Motor neuron (in vitro differentiated cells): ENCODE measurements at regions not wholly inside any gene's neighbourhood (a gene's known extent, or its start where the extent isn't known, plus 50 kb on each side); places are given as distances from the start of the nearest gene placed in this dataset.

Experiments
- ATAC-seq, 8 experiments: fragments of 200-7000 bp; cut with Tn5 transposase; replicated peaks in 6 of 8; 2 replicates each; pipeline ENCODE4 v1.8.0; 2021; ENCODE audit warnings: mild to moderate bottlenecking in 8 of 8, moderate library complexity in 8 of 8
- H3K27ac ChIP-seq, 2 donors: fragments of 250-450 bp; sonication (Bioruptor Pico); 2 replicates each; pipeline ENCODE4 v1.9.0; 2021; ENCODE audit warnings: antibody characterized with exemption in 2 of 2, mild to moderate bottlenecking in 2 of 2, moderate library complexity in 1 of 2
- H3K4me1 ChIP-seq, 2 donors: fragments of 250-450 bp; sonication (Bioruptor Pico); replicated peaks in 1 of 2; 2 replicates each; pipeline ENCODE4 v1.6.1; 2021; ENCODE audit warnings: antibody characterized with exemption in 2 of 2, mild to moderate bottlenecking in 2 of 2, moderate library complexity in 1 of 2
- H3K4me3 ChIP-seq, 5 donors: fragments of 250-450 bp; sonication (Bioruptor Pico); 2 replicates each; pipeline ENCODE4 v1.9.0; 2021; ENCODE audit warnings: antibody characterized with exemption in 5 of 5, mild to moderate bottlenecking in 5 of 5, moderate library complexity in 4 of 5
- WGBS, 10 experiments: fragments of 450-650 bp; shearing (Covaris generic); methylation state at CpG; one replicate each; pipeline ENCODE4 v1.0.0; 2022; 5-methylcytosine and 5-hydroxymethylcytosine counted together
- in situ Hi-C, 9 experiments: fragments of 400-800 bp; cut with MboI; loops; one replicate each; pipeline ENCODE4 v1.15.0; 2021; ENCODE audit warnings: low sequenced_read_pairs in 9 of 9, low pct_unique_long_range_greater_than_20kb in 2 of 9; ENCODE audit not compliant: unreplicated experiment in 9 of 9

GRCh38 chr11:19499026-19499669, 213.5 kb upstream of the NAV2 start:
- peak in 2 of 8 experiments; percentile 13 to 31 for ATAC-seq
- Histone ChIP-seq H3K4me3 (no peak overlapping the region), H3K27ac (no peak overlapping the region), H3K4me1 (peaks cover 4 to 6% of the 10 kb centered on the region in 2 donors)
- 0 to 80% (median 39%) methylated on average over 1 to 4 of the region's 4 CpGs; no CpG with 5 or more reads in 3 of the 10 experiments for WGBS, 10 experiments
- in situ Hi-C loops, result no loop called here

GRCh38 chr11:19493446-19494213, 219.0 kb upstream of the NAV2 start:
- Histone ChIP-seq H3K27ac (no peak overlapping the region), H3K4me1 (peaks cover 4 to 11% of the 10 kb centered on the region in 2 donors), H3K4me3 (no peak overlapping the region)
- WGBS, 10 experiments, result 29 to 92% (median 78%) methylated on average over 1 to 4 of the region's 4 CpGs; no CpG with 5 or more reads in 2 of the 10 experiments
- in situ Hi-C loops, result no loop called here
- ATAC-seq, result peak in 5 of 8 experiments; percentile 32 to 64 (median 51)

GRCh38 chr11:19482319-19483100, 230.1 kb upstream of the NAV2 start:
- no peak overlapping the region for H3K4me3 ChIP-seq
- 0 to 86% (median 60%) methylated on average over 1 to 6 of the region's 6 CpGs; no CpG with 5 or more reads in 1 of the 10 experiments for WGBS, 10 experiments
- no peak overlapping the region for H3K27ac ChIP-seq
- peaks cover 25 to 38% of the 10 kb centered on the region in 2 donors for H3K4me1 ChIP-seq
- in situ Hi-C loops, result no loop called here
- ATAC-seq, result peak in 7 of 8 experiments; percentile 76 to 88 (median 80)

GRCh38 chr11:19480540-19480939, 232.1 kb upstream of the NAV2 start:
- in situ Hi-C loops, result no loop called here
- ATAC-seq, result peak in 4 of 8 experiments; percentile 11 to 59 (median 56)
- 13 to 80% (median 66%) methylated on average over 1 to 2 of the region's 2 CpGs; no CpG with 5 or more reads in 4 of the 10 experiments for WGBS, 10 experiments
- peaks cover 29 to 43% of the 10 kb centered on the region in 2 donors for H3K4me1 ChIP-seq
- H3K27ac ChIP-seq, result no peak overlapping the region
- H3K4me3 ChIP-seq, result no peak overlapping the region

- H3K4me3 ChIP-seq, result no peak overlapping the region
- ATAC-seq, result no peak
- H3K4me1 ChIP-seq, result peaks cover 44 to 55% of the 10 kb centered on the region in 2 donors
- 15 to 73% (median 45%) methylated on average over 1 to 6 of the region's 7 CpGs; no CpG with 5 or more reads in 3 of the 10 experiments for WGBS, 10 experiments
- H3K27ac ChIP-seq, result no peak overlapping the region
- in situ Hi-C loops, result no loop called here
Observed at GRCh38 chr11:19478891-19479290, 233.7 kb upstream of the NAV2 start.

- 0 to 50% (median 21%) methylated on average over 1 to 7 of the region's 7 CpGs; no CpG with 5 or more reads in 1 of the 10 experiments for WGBS, 10 experiments
- peak; percentile 86 to 97 (median 87) for ATAC-seq
- H3K27ac ChIP-seq, result peak overlapping the region in 1 of 2 donors; percentile 31
- in situ Hi-C loops, result no loop called here
- H3K4me1 ChIP-seq, result peaks cover 33 to 35% of the 10 kb centered on the region in 2 donors
- H3K4me3 ChIP-seq, result no peak overlapping the region
Observed at GRCh38 chr11:19474954-19475721, 234.4 kb upstream of the E2F8 start.

- in situ Hi-C loops, result no loop called here
- peaks cover 24 to 29% of the 10 kb centered on the region in 2 donors for H3K4me1 ChIP-seq
- H3K4me3 ChIP-seq, result no peak overlapping the region
- 48 to 100% (median 81%) methylated on average over 1 to 4 of the region's 4 CpGs for WGBS, 10 experiments
- H3K27ac ChIP-seq, result no peak overlapping the region
- no peak for ATAC-seq
Observed at GRCh38 chr11:19474211-19474610, 233.5 kb upstream of the E2F8 start.

GRCh38 chr11:19472679-19473078, 231.9 kb upstream of the E2F8 start:
- H3K4me3 ChIP-seq, result no peak overlapping the region
- in situ Hi-C loops, result no loop called here
- peaks cover 17 to 22% of the 10 kb centered on the region in 2 donors for H3K4me1 ChIP-seq
- ATAC-seq, result no peak
- WGBS, 10 experiments, result 68 to 96% (median 85%) methylated on average over 3 of the region's 3 CpGs; no CpG with 5 or more reads in 7 of the 10 experiments
- H3K27ac ChIP-seq, result no peak overlapping the region

GRCh38 chr11:19467904-19468303, 227.2 kb upstream of the E2F8 start:
- 20 to 100% (median 100%) methylated on average over 1 to 2 of the region's 2 CpGs; no CpG with 5 or more reads in 2 of the 10 experiments for WGBS, 10 experiments
- Histone ChIP-seq H3K27ac (no peak overlapping the region), H3K4me1 (peaks cover 8 to 11% of the 10 kb centered on the region in 2 donors), H3K4me3 (no peak overlapping the region)
- in situ Hi-C loops, result no loop called here
- ATAC-seq, result no peak

GRCh38 chr11:19466314-19466713, 225.6 kb upstream of the E2F8 start:
- Histone ChIP-seq H3K4me3 (no peak overlapping the region), H3K27ac (no peak overlapping the region), H3K4me1 (peaks cover 7 to 11% of the 10 kb centered on the region in 2 donors)
- in situ Hi-C loops, result no loop called here
- ATAC-seq, result peak in 2 of 8 experiments; percentile 13 to 23
- WGBS, 10 experiments, result 69 to 95% (median 87%) methylated on average over 2 to 7 of the region's 7 CpGs; no CpG with 5 or more reads in 4 of the 10 experiments

GRCh38 chr11:19463976-19464375, 223.2 kb upstream of the E2F8 start:
- 32 to 94% (median 74%) methylated on average over 1 to 6 of the region's 7 CpGs; no CpG with 5 or more reads in 3 of the 10 experiments for WGBS, 10 experiments
- no peak overlapping the region for H3K27ac ChIP-seq
- ATAC-seq, result no peak
- peaks cover 15% of the 10 kb centered on the region in 2 donors for H3K4me1 ChIP-seq
- in situ Hi-C loops, result no loop called here
- H3K4me3 ChIP-seq, result no peak overlapping the region

GRCh38 chr11:19460718-19461405, 220.1 kb upstream of the E2F8 start:
- in situ Hi-C loops, result no loop called here
- Histone ChIP-seq H3K27ac (no peak overlapping the region), H3K4me1 (peaks cover 22 to 27% of the 10 kb centered on the region in 2 donors), H3K4me3 (no peak overlapping the region)
- 4 to 90% (median 40%) methylated on average over 1 to 4 of the region's 6 CpGs for WGBS, 10 experiments
- peak in 5 of 8 experiments; percentile 42 to 95 (median 65) for ATAC-seq
